WTC11 (cell line): ENCODE measurements at regions not wholly inside any gene's neighbourhood (a gene's known extent, or its start where the extent isn't known, plus 50 kb on each side); places are given as distances from the start of the nearest gene placed in this dataset.

ENCODE experiments used
- CREM ChIP-seq: sonication (generic); formaldehyde crosslinking; IDR thresholded peaks from 2 replicates; pipeline ENCODE4 v1.8.1; 2022; ENCODE audit warnings: mild to moderate bottlenecking, missing genetic modification reagents, moderate library complexity
- CTCF ChIP-seq: fragments of 200-600 bp; IDR thresholded peaks from 2 replicates; pipeline ENCODE4 v1.8.0; 2022; ENCODE audit warnings: antibody characterized with exemption
- E2F1 ChIP-seq: sonication (generic); formaldehyde crosslinking; IDR thresholded peaks from 2 replicates; pipeline ENCODE4 v1.8.0; 2022; ENCODE audit warnings: mild to moderate bottlenecking, missing genetic modification reagents
- FOXK1 ChIP-seq: sonication (generic); formaldehyde crosslinking; IDR thresholded peaks from 2 replicates; pipeline ENCODE4 v1.8.0; 2022; ENCODE audit warnings: mild to moderate bottlenecking, moderate library complexity, missing genetic modification reagents
- GABPB1 ChIP-seq: sonication (generic); formaldehyde crosslinking; IDR thresholded peaks from 2 replicates; pipeline ENCODE4 v1.8.1; 2023; ENCODE audit warnings: mild to moderate bottlenecking, missing genetic modification reagents
- KAT7 ChIP-seq: sonication (generic); formaldehyde crosslinking; IDR thresholded peaks from 2 replicates; pipeline ENCODE4 v1.8.1; 2023; ENCODE audit warnings: missing genetic modification reagents, mild to moderate bottlenecking, borderline replicate concordance
- NFE2L1 ChIP-seq: sonication (generic); formaldehyde crosslinking; IDR thresholded peaks from 2 replicates; pipeline ENCODE4 v1.8.1; 2023; ENCODE audit warnings: missing genetic modification reagents
- SMAD4 ChIP-seq: sonication (generic); formaldehyde crosslinking; IDR thresholded peaks from 2 replicates; pipeline ENCODE4 v1.8.0; 2022; ENCODE audit warnings: mild to moderate bottlenecking, missing genetic modification reagents
- SP1 ChIP-seq: sonication (generic); formaldehyde crosslinking; conservative IDR thresholded peaks from 2 replicates; pipeline ENCODE4 v1.8.1; 2022; ENCODE audit warnings: missing genetic modification reagents
- USF1 ChIP-seq: sonication (generic); formaldehyde crosslinking; IDR thresholded peaks from 2 replicates; pipeline ENCODE4 v1.8.0; 2022; ENCODE audit warnings: mild to moderate bottlenecking, missing genetic modification reagents
- ZBTB21 ChIP-seq: sonication (generic); formaldehyde crosslinking; IDR thresholded peaks from 2 replicates; pipeline ENCODE4 v1.8.1; 2023; ENCODE audit warnings: mild to moderate bottlenecking, missing genetic modification reagents, borderline replicate concordance
- ZBTB43 ChIP-seq: sonication (generic); formaldehyde crosslinking; IDR thresholded peaks from 2 replicates; pipeline ENCODE4 v1.8.1; 2023; ENCODE audit warnings: mild to moderate bottlenecking, missing genetic modification reagents
- ZNF121 ChIP-seq: sonication (generic); formaldehyde crosslinking; IDR thresholded peaks from 2 replicates; pipeline ENCODE4 v1.8.0; 2023; ENCODE audit warnings: missing genetic modification reagents
- ZNF671 ChIP-seq: fragments of 250-450 bp; sonication (Bioruptor Pico); IDR thresholded peaks from 2 replicates; pipeline ENCODE4 v1.8.0; 2021; ENCODE audit warnings: mild to moderate bottlenecking

GRCh38 chr22:48511211-48511610 lies 1316.5 kb downstream of the BRD1 start:
- no peak for TF ChIP-seq CTCF
- TF ChIP-seq ZBTB43 (CRISPR knock-in tag): no peak
- TF ChIP-seq KAT7 (CRISPR knock-in tag): no peak
- TF ChIP-seq USF1 (CRISPR knock-in tag): no peak
- TF ChIP-seq GABPB1: no peak
- TF ChIP-seq E2F1 (CRISPR knock-in tag): no peak
- no peak for TF ChIP-seq SMAD4 (CRISPR knock-in tag)
- TF ChIP-seq ZNF671 (CRISPR knock-in tag): no peak
- TF ChIP-seq FOXK1 (CRISPR knock-in tag): no peak
- no peak for TF ChIP-seq SP1
- no peak for TF ChIP-seq CREM (CRISPR knock-in tag)
- TF ChIP-seq NFE2L1 (CRISPR knock-in tag): no peak
- TF ChIP-seq ZBTB21 (CRISPR knock-in tag): no peak
- TF ChIP-seq ZNF121 (CRISPR knock-in tag): no peak
